BJ (cell line): ENCODE measurements at regions not wholly inside any gene's neighbourhood (a gene's known extent, or its start where the extent isn't known, plus 50 kb on each side); places are given as distances from the start of the nearest gene placed in this dataset.

Experiments used
- CTCF ChIA-PET: fragments of 350-600 bp; formaldehyde crosslinking; extraction: SDS; loops from one replicate; lab custom pipeline; 2021; ENCODE audit warnings: antibody characterized with exemption, inconsistent platforms; lab: Yijun Ruan, JAX
- POLR2A ChIA-PET: fragments of 300-600 bp; sonication (Branson Sonifier 250); formaldehyde crosslinking; extraction: SDS; loops from one replicate; lab custom pipeline; 2021; ENCODE audit warnings: antibody characterized with exemption; lab: Charles Lee
- DNase-seq: peaks from one replicate; pipeline ENCODE4 v3.0.0-alpha.2; 2011; ENCODE audit warnings: low read depth
- H3K27me3 ChIP-seq: 2 replicates; pipeline ENCODE4 v1.6.0; 2011; ENCODE audit warnings: low read length; ENCODE audit not compliant: control insufficient read depth, insufficient read depth
- H3K36me3 ChIP-seq: 2 replicates; pipeline ENCODE4 v1.5.1; 2011; ENCODE audit warnings: low read length; ENCODE audit not compliant: control insufficient read depth, insufficient read depth
- H3K4me3 ChIP-seq: 2 replicates; pipeline ENCODE4 v1.5.1; 2011; ENCODE audit warnings: low read depth, mild to moderate bottlenecking, control low read depth, low read length
- TF ChIP-seq, protein P1 (sequence below): IDR thresholded peaks from 2 replicates; pipeline ENCODE4 v1.5.1; 2011; ENCODE audit warnings: low read depth, mild to moderate bottlenecking, control low read depth, inconsistent platforms, low read length, moderate library complexity; ENCODE audit not compliant: insufficient read depth

DNA sequence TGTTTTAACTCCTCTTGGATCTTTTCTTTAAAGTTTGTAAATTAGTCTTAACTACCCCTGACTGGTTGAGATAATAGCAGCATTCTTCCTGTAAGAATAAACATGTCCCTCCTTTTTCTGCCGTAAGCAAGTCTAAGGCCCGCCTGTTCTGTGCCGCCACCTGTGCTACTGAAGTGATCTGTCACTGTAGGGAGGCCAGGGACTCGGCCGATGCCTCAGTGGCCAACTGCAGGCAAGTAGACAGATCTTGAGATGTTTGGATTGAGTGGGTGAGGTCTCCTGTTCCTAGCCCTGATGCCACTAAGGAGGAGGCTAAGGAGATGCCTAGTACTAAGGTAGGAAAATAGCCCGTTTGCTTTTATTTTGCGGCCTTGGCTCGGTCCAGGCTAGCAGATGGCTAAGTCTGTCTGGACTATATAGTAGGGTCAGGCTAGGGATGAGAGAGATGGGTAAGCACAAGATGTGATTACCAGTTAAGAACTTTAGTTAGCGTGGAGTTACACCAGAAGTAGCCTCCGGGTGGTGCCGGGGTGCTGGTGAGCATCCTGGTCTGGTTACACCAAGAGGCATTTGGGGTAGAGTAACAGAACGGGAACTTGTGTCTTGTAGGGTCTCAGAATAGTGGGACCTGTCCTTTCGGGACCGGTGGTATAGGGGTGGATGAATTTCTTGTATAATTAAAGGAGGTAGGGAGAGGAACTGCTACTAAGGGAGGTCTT is 584.2 kb downstream of the SUCLG1 start:
- ChIA-PET CTCF (no interaction called here), POLR2A (no interaction called here)
- Histone ChIP-seq H3K27me3 (no peaks in the 10 kb centered on the region), H3K4me3 (no peak overlapping the region), H3K36me3 (no peaks in the 10 kb centered on the region)
- TF ChIP-seq, protein P1, sequence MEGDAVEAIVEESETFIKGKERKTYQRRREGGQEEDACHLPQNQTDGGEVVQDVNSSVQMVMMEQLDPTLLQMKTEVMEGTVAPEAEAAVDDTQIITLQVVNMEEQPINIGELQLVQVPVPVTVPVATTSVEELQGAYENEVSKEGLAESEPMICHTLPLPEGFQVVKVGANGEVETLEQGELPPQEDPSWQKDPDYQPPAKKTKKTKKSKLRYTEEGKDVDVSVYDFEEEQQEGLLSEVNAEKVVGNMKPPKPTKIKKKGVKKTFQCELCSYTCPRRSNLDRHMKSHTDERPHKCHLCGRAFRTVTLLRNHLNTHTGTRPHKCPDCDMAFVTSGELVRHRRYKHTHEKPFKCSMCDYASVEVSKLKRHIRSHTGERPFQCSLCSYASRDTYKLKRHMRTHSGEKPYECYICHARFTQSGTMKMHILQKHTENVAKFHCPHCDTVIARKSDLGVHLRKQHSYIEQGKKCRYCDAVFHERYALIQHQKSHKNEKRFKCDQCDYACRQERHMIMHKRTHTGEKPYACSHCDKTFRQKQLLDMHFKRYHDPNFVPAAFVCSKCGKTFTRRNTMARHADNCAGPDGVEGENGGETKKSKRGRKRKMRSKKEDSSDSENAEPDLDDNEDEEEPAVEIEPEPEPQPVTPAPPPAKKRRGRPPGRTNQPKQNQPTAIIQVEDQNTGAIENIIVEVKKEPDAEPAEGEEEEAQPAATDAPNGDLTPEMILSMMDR, result no peak
- DNase-seq, result no peak

DNA sequence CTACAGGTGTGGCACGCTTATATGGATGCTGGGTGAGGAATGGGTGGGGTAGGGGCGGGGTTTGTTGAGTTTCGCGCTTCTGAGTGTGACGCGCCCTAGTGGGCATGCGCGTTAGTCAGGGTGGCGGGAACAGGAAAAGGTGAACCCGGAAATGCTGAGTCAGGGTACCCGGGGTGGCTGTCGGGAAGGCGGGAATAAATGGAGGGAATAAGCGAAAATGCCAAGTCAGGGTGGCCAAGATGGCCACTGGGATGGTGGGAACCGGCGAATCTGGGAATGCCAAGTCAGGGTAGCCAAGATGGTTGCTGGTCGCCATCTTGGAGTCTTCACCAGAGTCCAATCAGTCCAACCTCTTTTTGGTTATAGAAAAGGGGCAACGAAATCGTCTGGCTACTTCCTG is 585.0 kb downstream of the SUCLG1 start:
- no peaks in the 10 kb centered on the region for H3K36me3 ChIP-seq
- no peak for DNase-seq
- no peaks in the 10 kb centered on the region for H3K27me3 ChIP-seq
- ChIA-PET CTCF (no interaction called here), POLR2A (no interaction called here)
- no peak overlapping the region for H3K4me3 ChIP-seq
- TF ChIP-seq, protein P1, result no peak

- TF ChIP-seq, protein P1, result no peak
- Histone ChIP-seq H3K36me3 (no peaks in the 10 kb centered on the region), H3K4me3 (no peak overlapping the region), H3K27me3 (no peaks in the 10 kb centered on the region)
- ChIA-PET POLR2A (no interaction called here), CTCF (no interaction called here)
- no peak for DNase-seq
Observed at GRCh38 chr2:83873110-83873509, 586.0 kb downstream of the SUCLG1 start.

- POLR2A ChIA-PET, result no interaction called here
- Histone ChIP-seq H3K27me3 (no peaks in the 10 kb centered on the region), H3K4me3 (no peak overlapping the region), H3K36me3 (no peaks in the 10 kb centered on the region)
- DNase-seq, result no peak
- TF ChIP-seq, protein P1, result no peak
- CTCF ChIA-PET, result no interaction called here
Observed at GRCh38 chr2:83866211-83866610, 592.9 kb downstream of the SUCLG1 start.

GRCh38 chr2:83862600-83862999 is 596.5 kb downstream of the SUCLG1 start:
- CTCF ChIA-PET, result no interaction called here
- Histone ChIP-seq H3K27me3 (no peaks in the 10 kb centered on the region), H3K4me3 (no peak overlapping the region), H3K36me3 (no peaks in the 10 kb centered on the region)
- TF ChIP-seq, protein P1, result no peak
- POLR2A ChIA-PET, result no interaction called here
- no peak for DNase-seq
